IPS-20b (cell line): ENCODE measurements at regions not wholly inside any gene's neighbourhood (a gene's known extent, or its start where the extent isn't known, plus 50 kb on each side); places are given as distances from the start of the nearest gene placed in this dataset.
"Not testable (repeated sequence)": the region's sequence is repeated elsewhere in the genome, so short reads cannot be mapped to it uniquely, and the experiment has no call there.

ENCODE experiments used
- H3K27ac ChIP-seq: one replicate; pipeline ENCODE4 v1.5.1; 2013; ENCODE audit warnings: low read length
- H3K27me3 ChIP-seq: 2 replicates; pipeline ENCODE4 v1.6.1; 2013; ENCODE audit warnings: mild to moderate bottlenecking, low read length, inconsistent platforms; ENCODE audit not compliant: insufficient read depth
- H3K36me3 ChIP-seq: 2 replicates; pipeline ENCODE4 v1.6.1; 2013; ENCODE audit warnings: low read depth, mild to moderate bottlenecking, inconsistent platforms, low read length, moderate library complexity; ENCODE audit not compliant: insufficient read depth
- H3K4me1 ChIP-seq: 2 replicates; pipeline ENCODE4 v1.6.1; 2013; ENCODE audit warnings: mild to moderate bottlenecking, control low read depth, inconsistent platforms, low read length, moderate library complexity; ENCODE audit not compliant: insufficient read depth
- H3K4me3 ChIP-seq: 2 replicates; pipeline ENCODE4 v1.5.1; 2013; ENCODE audit warnings: mild to moderate bottlenecking, low read length, inconsistent platforms
- H3K9ac ChIP-seq: 2 replicates; pipeline ENCODE4 v1.6.1; 2013; ENCODE audit warnings: low read depth, mild to moderate bottlenecking, inconsistent platforms, low read length, moderate library complexity
- H3K9me3 ChIP-seq: 2 replicates; pipeline ENCODE4 v1.6.1; 2013; ENCODE audit warnings: mild to moderate bottlenecking, low read depth, low read length, inconsistent platforms; ENCODE audit not compliant: insufficient read depth

- Histone ChIP-seq H3K9ac (no peak overlapping the region), H3K4me1 (no peaks in the 10 kb centered on the region), H3K27me3 (no peaks in the 10 kb centered on the region), H3K4me3 (no peak overlapping the region), H3K9me3 (no peaks in the 10 kb centered on the region), H3K27ac (no peak overlapping the region), H3K36me3 (no peaks in the 10 kb centered on the region)
Measured at GRCh38 chr2:19109518-19109917, 248.9 kb downstream of the OSR1 start.

- Histone ChIP-seq H3K4me1 (no peaks in the 10 kb centered on the region), H3K27me3 (no peaks in the 10 kb centered on the region), H3K9me3 (no peaks in the 10 kb centered on the region), H3K27ac (no peak overlapping the region), H3K36me3 (no peaks in the 10 kb centered on the region), H3K9ac (no peak overlapping the region), H3K4me3 (no peak overlapping the region)
Measured at GRCh38 chr2:19106376-19106775, 252.0 kb downstream of the OSR1 start.

- H3K27ac ChIP-seq = no peak overlapping the region
Measured at GRCh38 chr2:19104503-19104902, 253.9 kb downstream of the OSR1 start.

GRCh38 chr2:19102696-19103423 lies 255.6 kb downstream of the OSR1 start:
- H3K4me3 ChIP-seq = no peak overlapping the region
- H3K9me3 ChIP-seq = no peaks in the 10 kb centered on the region
- no peaks in the 10 kb centered on the region for H3K4me1 ChIP-seq
- no peak overlapping the region for H3K27ac ChIP-seq
- H3K9ac ChIP-seq = no peak overlapping the region
- no peaks in the 10 kb centered on the region for H3K27me3 ChIP-seq
- no peaks in the 10 kb centered on the region for H3K36me3 ChIP-seq

More at GRCh38 chr2:19104503-19104902, 253.9 kb downstream of the OSR1 start:
- H3K4me1 ChIP-seq = no peaks in the 10 kb centered on the region
- H3K4me3 ChIP-seq = no peak overlapping the region
- no peaks in the 10 kb centered on the region for H3K9me3 ChIP-seq
- H3K27me3 ChIP-seq = no peaks in the 10 kb centered on the region
- no peaks in the 10 kb centered on the region for H3K36me3 ChIP-seq
- H3K9ac ChIP-seq = no peak overlapping the region

GRCh38 chr2:19101968-19102367 lies 256.5 kb downstream of the OSR1 start:
- no peaks in the 10 kb centered on the region for H3K36me3 ChIP-seq
- no peaks in the 10 kb centered on the region for H3K27me3 ChIP-seq
- H3K4me1 ChIP-seq = no peaks in the 10 kb centered on the region
- no peak overlapping the region for H3K4me3 ChIP-seq
- no peaks in the 10 kb centered on the region for H3K9me3 ChIP-seq
- H3K27ac ChIP-seq = no peak overlapping the region
- H3K9ac ChIP-seq = no peak overlapping the region

GRCh38 chr2:19100570-19100969 lies 257.9 kb downstream of the OSR1 start:
- Histone ChIP-seq H3K9ac (no peak overlapping the region), H3K27ac (no peak overlapping the region), H3K4me3 (no peak overlapping the region), H3K9me3 (no peaks in the 10 kb centered on the region), H3K36me3 (no peaks in the 10 kb centered on the region), H3K27me3 (no peaks in the 10 kb centered on the region), H3K4me1 (no peaks in the 10 kb centered on the region)

- H3K36me3 ChIP-seq = no peaks in the 10 kb centered on the region
- no peak overlapping the region for H3K9ac ChIP-seq
- no peak overlapping the region for H3K27ac ChIP-seq
- H3K27me3 ChIP-seq = no peaks in the 10 kb centered on the region
- H3K4me1 ChIP-seq = no peaks in the 10 kb centered on the region
- no peaks in the 10 kb centered on the region for H3K9me3 ChIP-seq
- no peak overlapping the region for H3K4me3 ChIP-seq
Measured at GRCh38 chr2:19099181-19099580, 259.2 kb downstream of the OSR1 start.

GRCh38 chr2:19098467-19099160 lies 259.8 kb downstream of the OSR1 start:
- no peak overlapping the region for H3K4me3 ChIP-seq
- no peaks in the 10 kb centered on the region for H3K27me3 ChIP-seq
- H3K9me3 ChIP-seq = no peaks in the 10 kb centered on the region
- no peak overlapping the region for H3K27ac ChIP-seq
- no peak overlapping the region for H3K9ac ChIP-seq
- H3K36me3 ChIP-seq = no peaks in the 10 kb centered on the region
- no peaks in the 10 kb centered on the region for H3K4me1 ChIP-seq

GRCh38 chr2:19089476-19089875 lies 268.9 kb downstream of the OSR1 start:
- H3K36me3 ChIP-seq, H3K27ac ChIP-seq, H3K27me3 ChIP-seq, H3K9ac ChIP-seq, H3K9me3 ChIP-seq, H3K4me3 ChIP-seq: not testable (repeated sequence)
- peaks cover 16% of the 10 kb centered on the region; the same call in 1 of the 2 replicates for H3K4me1 ChIP-seq

GRCh38 chr2:19086231-19086651 lies 272.2 kb downstream of the OSR1 start:
- peak overlapping the region; percentile 63; the same call in 1 of the 2 replicates for H3K9ac ChIP-seq
- H3K4me1 ChIP-seq = peaks cover 18% of the 10 kb centered on the region; the same call in 1 of the 2 replicates
- no peaks in the 10 kb centered on the region for H3K36me3 ChIP-seq
- no peaks in the 10 kb centered on the region for H3K9me3 ChIP-seq
- H3K4me3 ChIP-seq = peak overlapping the region; percentile 7; the same call in 1 of the 2 replicates
- H3K27ac ChIP-seq = peak overlapping the region; percentile 92
- H3K27me3 ChIP-seq = no peaks in the 10 kb centered on the region

- Histone ChIP-seq H3K27me3 (no peaks in the 10 kb centered on the region), H3K9me3 (no peaks in the 10 kb centered on the region), H3K36me3 (no peaks in the 10 kb centered on the region), H3K27ac (no peak overlapping the region), H3K4me1 (peaks cover 13% of the 10 kb centered on the region; the same call in 1 of the 2 replicates), H3K9ac (no peak overlapping the region), H3K4me3 (no peak overlapping the region)
Measured at GRCh38 chr2:19078709-19079108, 279.7 kb downstream of the OSR1 start.

- Histone ChIP-seq H3K36me3 (no peaks in the 10 kb centered on the region), H3K27ac (no peak overlapping the region), H3K9me3 (no peaks in the 10 kb centered on the region), H3K9ac (no peak overlapping the region), H3K4me3 (no peak overlapping the region), H3K4me1 (no peaks in the 10 kb centered on the region), H3K27me3 (no peaks in the 10 kb centered on the region)
Measured at GRCh38 chr2:19073522-19073921, 284.9 kb downstream of the OSR1 start.
